Small intestine (tissue), 7 donors: ENCODE measurements at regions not wholly inside any gene's neighbourhood (a gene's known extent, or its start where the extent isn't known, plus 50 kb on each side); places are given as distances from the start of the nearest gene placed in this dataset.

Source experiments
- DNase-seq, 2 donors: peaks; one replicate each; pipeline versions ENCODE4 v3.0.0 to v3.0.0-alpha.2; 2013
- FAIRE-seq: peaks from 2 replicates; lab custom pipeline; 2012; peaks lifted over from hg19 to GRCh38; lab: Jason Lieb, UNC
- H3K27ac ChIP-seq, 3 donors: one replicate each; pipeline ENCODE4 v1.5.1; 2013; ENCODE audit warnings: low read length in 2 of 3, mild to moderate bottlenecking in 2 of 3, control low read depth in 1 of 3, inconsistent platforms in 1 of 3, low read depth in 1 of 3, moderate library complexity in 1 of 3
- H3K27me3 ChIP-seq, 3 donors: one replicate each; pipeline ENCODE4 v1.6.1; 2013; ENCODE audit warnings: low read length in 3 of 3, inconsistent platforms in 1 of 3; ENCODE audit not compliant: control insufficient read depth in 3 of 3, insufficient read depth in 3 of 3
- H3K36me3 ChIP-seq, 3 donors: one replicate each; pipeline ENCODE4 v1.6.1; 2013; ENCODE audit warnings: low read length in 3 of 3, inconsistent platforms in 1 of 3, low read depth in 1 of 3, mild to moderate bottlenecking in 1 of 3, moderate library complexity in 1 of 3; ENCODE audit not compliant: control insufficient read depth in 3 of 3, insufficient read depth in 2 of 3
- H3K4me1 ChIP-seq, 3 donors: one replicate each; pipeline ENCODE4 v1.6.1; 2013; ENCODE audit warnings: low read length in 2 of 3, inconsistent platforms in 1 of 3, low read depth in 1 of 3, mild to moderate bottlenecking in 1 of 3, moderate library complexity in 1 of 3; ENCODE audit not compliant: control insufficient read depth in 3 of 3, insufficient read depth in 2 of 3
- H3K4me3 ChIP-seq, 3 donors: one replicate each; pipeline ENCODE4 v1.5.1; 2013; ENCODE audit warnings: low read length in 3 of 3, control low read depth in 1 of 3, inconsistent platforms in 1 of 3, low read depth in 1 of 3, mild to moderate bottlenecking in 1 of 3, moderate library complexity in 1 of 3
- H3K9me3 ChIP-seq, 2 donors: one replicate each; pipeline ENCODE4 v1.6.1; 2013; ENCODE audit warnings: low read depth in 1 of 2, low read length in 1 of 2; ENCODE audit not compliant: control insufficient read depth in 2 of 2, insufficient read depth in 1 of 2
- WGBS, 3 donors: extraction: QIAGEN DNeasy Blood & Tissue Kit; methylation state at CpG; one replicate each; pipeline ENCODE4 v1.1.7; 2013; 5-methylcytosine and 5-hydroxymethylcytosine counted together
- donor health status: healthy with polysubstance abuse.
- donor health status: control.
- donor health status: control.
- donor health status: Bipolar disorder and iron deficiency.
- donor health status: healthy.

DNA sequence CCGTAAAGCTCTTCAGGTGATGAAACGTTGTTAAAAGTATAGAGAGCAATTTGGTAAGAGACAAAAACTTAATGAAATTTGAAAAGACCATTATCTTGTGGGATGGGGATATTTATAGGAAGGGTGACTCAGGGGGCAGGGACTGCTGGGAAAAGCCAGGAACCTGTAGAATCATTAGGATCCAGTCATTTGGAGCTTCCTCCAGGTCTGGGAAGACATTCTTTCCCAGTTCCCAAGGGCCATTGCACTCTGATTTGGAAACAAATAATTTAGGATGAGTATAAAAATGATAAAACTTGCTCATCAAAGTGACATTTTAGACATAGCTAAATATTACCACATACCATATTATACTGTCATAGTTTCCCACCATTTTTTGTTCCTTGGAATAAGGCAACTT, 143.9 kb downstream of the PFKFB3 start:
- peaks cover 0 to 6% of the 10 kb centered on the region in 2 donors for H3K9me3 ChIP-seq
- H3K4me1 ChIP-seq: peaks cover 0 to 2% (median 0%) of the 10 kb centered on the region in 3 donors
- no peak overlapping the region for H3K27ac ChIP-seq
- no peak overlapping the region for H3K4me3 ChIP-seq
- WGBS, 3 donors: 94 to 100% (median 96%) methylated on average over 2 of the region's 2 CpGs
- H3K27me3 ChIP-seq: no peaks in the 10 kb centered on the region
- H3K36me3 ChIP-seq: no peaks in the 10 kb centered on the region
- DNase-seq (no peak), FAIRE-seq (no peak)

DNA sequence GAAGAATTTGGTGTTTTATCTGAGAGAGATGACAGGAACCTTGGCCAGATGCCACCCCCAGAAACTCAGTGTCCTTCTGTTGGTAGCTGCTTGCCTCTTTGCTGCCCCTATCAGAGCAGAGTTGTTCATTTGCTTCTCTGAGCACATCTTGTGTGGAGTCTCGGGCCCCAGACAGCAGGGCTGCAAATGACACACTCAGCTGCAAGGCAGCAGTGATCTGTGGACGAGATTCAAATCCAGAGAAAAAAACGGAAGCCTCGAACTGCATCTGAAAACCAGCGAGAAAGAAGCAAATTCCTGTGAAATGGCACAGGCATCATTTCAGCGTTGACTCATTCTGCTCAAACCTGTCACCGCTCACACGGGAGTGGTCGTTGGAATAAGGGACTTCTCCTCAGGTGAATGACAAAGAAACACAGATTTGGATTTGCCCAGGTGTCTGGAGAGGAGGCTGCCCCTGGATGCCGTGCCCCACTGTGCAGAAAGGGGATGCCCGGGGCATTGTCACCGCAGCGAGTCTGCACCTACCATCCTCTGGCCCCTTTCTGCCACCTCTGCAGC, 144.7 kb downstream of the PFKFB3 start:
- Histone ChIP-seq H3K27ac (peak overlapping the region in 1 of 3 donors; percentile 37), H3K27me3 (no peaks in the 10 kb centered on the region), H3K9me3 (peaks cover 0 to 6% of the 10 kb centered on the region in 2 donors), H3K4me3 (no peak overlapping the region), H3K36me3 (no peaks in the 10 kb centered on the region), H3K4me1 (peaks cover 0 to 2% (median 0%) of the 10 kb centered on the region in 3 donors)
- 61 to 80% (median 73%) methylated on average over 13 of the region's 13 CpGs for WGBS, 3 donors
- FAIRE-seq: no peak
- no peak for DNase-seq

DNA sequence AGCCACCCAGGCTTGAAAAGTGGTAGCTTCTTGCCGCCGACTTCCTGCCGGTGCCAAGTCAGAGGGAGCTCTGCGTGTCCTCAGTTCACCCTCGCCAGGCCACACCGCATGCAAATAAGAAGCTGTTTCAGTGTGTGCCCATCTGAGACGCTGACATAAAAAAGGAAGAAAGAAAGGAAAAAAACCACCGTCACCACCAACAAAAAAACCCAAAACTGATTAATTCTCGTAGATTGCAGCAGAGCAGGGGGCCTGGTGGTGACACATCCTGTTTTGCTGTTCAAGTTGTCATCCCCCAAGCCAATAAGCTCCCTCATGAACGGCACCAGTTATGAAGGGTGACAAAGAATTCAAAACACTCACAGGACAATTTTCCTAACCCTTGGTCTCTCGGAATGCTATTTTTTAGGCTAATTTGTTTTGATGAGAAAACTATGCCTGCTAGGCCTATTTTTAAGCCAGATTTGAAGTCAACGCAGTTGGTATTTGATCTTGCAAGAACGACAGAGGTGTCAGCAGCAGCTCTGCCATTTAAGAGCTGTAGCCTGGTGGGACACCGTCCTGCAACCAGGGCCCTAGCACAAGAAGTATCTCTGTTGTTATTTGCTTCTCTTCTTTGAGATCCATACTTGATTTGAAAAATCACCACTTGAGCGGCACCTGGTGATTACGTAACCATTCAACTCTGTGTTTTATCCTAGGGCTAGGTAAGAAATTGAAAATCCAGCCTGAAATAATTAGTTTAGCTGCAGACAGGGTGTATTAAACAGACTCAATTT, 145.6 kb downstream of the PFKFB3 start:
- H3K27ac ChIP-seq: peak overlapping the region in 1 of 3 donors; percentile 66
- DNase-seq (peak in 1 of 2 donors; percentile 19), FAIRE-seq (no peak)

GRCh38 chr10:6349846-6350535, 147.3 kb downstream of the PFKFB3 start:
- WGBS, 3 donors: 94 to 97% (median 97%) methylated on average over 8 of the region's 8 CpGs
- DNase-seq (no peak), FAIRE-seq (no peak)

More for the DNA sequence above, 145.6 kb downstream of the PFKFB3 start:
- H3K4me3 ChIP-seq: no peak overlapping the region
- H3K36me3 ChIP-seq: no peaks in the 10 kb centered on the region
- H3K27me3 ChIP-seq: no peaks in the 10 kb centered on the region
- peaks cover 0 to 6% of the 10 kb centered on the region in 2 donors for H3K9me3 ChIP-seq
- 52 to 76% (median 64%) methylated on average over 16 of the region's 16 CpGs for WGBS, 3 donors
- peaks cover 0 to 2% (median 0%) of the 10 kb centered on the region in 3 donors for H3K4me1 ChIP-seq

DNA sequence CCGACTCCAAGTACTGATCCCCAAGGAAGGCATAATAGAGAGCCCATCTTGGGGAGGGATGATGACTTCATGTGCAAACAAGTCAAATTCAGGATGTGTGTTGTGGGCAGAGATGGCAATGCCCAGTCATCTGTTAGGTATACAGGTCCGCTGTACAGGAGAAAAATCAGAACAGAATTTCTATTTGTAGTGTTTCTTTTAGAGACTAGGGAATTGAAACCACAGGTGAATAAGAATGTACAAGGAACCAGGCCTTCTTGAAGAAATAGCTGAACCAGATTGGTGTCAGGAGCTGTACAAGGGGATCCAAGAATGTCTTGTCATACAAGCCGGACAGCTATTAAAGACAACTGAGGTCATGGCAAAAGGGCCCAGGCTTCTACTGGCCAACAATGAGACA, 147.9 kb downstream of the PFKFB3 start:
- no peaks in the 10 kb centered on the region for H3K27me3 ChIP-seq
- H3K4me1 ChIP-seq: peaks cover 0 to 2% (median 0%) of the 10 kb centered on the region in 3 donors
- H3K36me3 ChIP-seq: no peaks in the 10 kb centered on the region
- H3K4me3 ChIP-seq: no peak overlapping the region
- no peak overlapping the region for H3K27ac ChIP-seq
- peaks cover 0 to 5% of the 10 kb centered on the region in 2 donors for H3K9me3 ChIP-seq
- no peak for DNase-seq
- 93 to 97% (median 95%) methylated on average over 3 of the region's 3 CpGs for WGBS, 3 donors
- FAIRE-seq: no peak

More at GRCh38 chr10:6349846-6350535, 147.3 kb downstream of the PFKFB3 start:
- H3K27me3 ChIP-seq: no peaks in the 10 kb centered on the region
- H3K27ac ChIP-seq: no peak overlapping the region
- no peaks in the 10 kb centered on the region for H3K36me3 ChIP-seq
- no peak overlapping the region for H3K4me3 ChIP-seq
- H3K9me3 ChIP-seq: no peaks in the 10 kb centered on the region
- peaks cover 0 to 2% (median 0%) of the 10 kb centered on the region in 3 donors for H3K4me1 ChIP-seq

- Histone ChIP-seq H3K27me3 (no peaks in the 10 kb centered on the region), H3K4me1 (peaks cover 0 to 2% (median 0%) of the 10 kb centered on the region in 3 donors), H3K27ac (no peak overlapping the region), H3K4me3 (no peak overlapping the region), H3K9me3 (peaks cover 0 to 5% of the 10 kb centered on the region in 2 donors), H3K36me3 (no peaks in the 10 kb centered on the region)
- FAIRE-seq (no peak), DNase-seq (no peak)
- 79 to 85% (median 82%) methylated on average over 2 of the region's 2 CpGs for WGBS, 3 donors
These were observed 148.8 kb downstream of the PFKFB3 start for GRCh38 chr10:6351495-6351894.

DNA sequence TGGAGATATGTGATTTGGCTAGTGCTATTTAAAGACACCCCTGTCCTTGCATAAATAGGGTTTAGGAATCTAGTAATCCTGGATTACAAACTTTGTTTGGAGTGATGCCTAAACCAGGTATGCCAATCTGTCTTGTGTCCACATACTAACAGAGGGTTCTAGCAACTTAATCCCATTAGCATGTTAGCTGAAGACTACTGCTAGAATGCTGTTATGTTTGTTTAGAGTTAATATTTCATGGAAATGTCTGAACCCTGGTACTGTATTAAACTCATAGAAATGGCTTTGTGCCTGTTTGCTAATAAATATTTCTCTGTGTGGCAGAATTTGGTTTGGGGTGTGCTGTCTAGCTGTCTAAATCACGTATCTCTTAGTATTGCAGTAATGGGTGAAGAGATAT, 150.8 kb downstream of the PFKFB3 start:
- Histone ChIP-seq H3K4me1 (no peaks in the 10 kb centered on the region), H3K4me3 (no peak overlapping the region), H3K9me3 (peaks cover 0 to 5% of the 10 kb centered on the region in 2 donors), H3K27ac (no peak overlapping the region), H3K36me3 (no peaks in the 10 kb centered on the region), H3K27me3 (no peaks in the 10 kb centered on the region)
- DNase-seq (no peak), FAIRE-seq (no peak)
- 42 to 63% (median 59%) methylated on average over 1 of the region's 1 CpG for WGBS, 3 donors

DNA sequence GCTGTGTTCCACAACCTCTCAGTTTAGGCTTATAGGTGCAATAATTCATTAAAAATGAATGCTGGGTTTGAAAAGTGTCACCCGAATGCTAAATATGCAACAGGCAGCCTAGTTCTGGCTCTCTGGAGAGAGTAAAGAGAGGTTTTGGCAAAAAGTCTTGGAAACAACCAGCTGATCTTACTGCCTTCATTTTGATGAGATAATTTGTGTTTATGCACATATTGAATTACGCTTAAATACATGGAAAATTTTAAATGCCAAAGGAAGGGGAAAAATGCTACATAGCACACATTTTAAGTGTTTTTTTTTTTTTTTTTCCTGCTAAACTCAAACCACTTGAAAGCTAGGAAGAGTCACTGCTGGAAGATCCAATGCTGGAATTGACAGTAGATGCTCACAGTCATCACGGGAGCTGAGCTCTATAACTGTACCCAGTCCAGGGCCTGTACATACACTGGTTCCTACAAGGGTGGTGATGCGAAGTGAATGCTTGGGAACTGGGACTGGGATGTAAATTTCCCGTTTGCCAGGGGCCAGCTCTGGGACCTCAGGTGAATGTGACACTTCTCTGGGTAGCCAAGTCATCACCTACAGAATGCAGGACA, 151.5 kb downstream of the PFKFB3 start:
- H3K4me3 ChIP-seq: no peak overlapping the region
- H3K4me1 ChIP-seq: no peaks in the 10 kb centered on the region
- DNase-seq (no peak), FAIRE-seq (no peak)
- peaks cover 0 to 5% of the 10 kb centered on the region in 2 donors for H3K9me3 ChIP-seq
- no peak overlapping the region for H3K27ac ChIP-seq
- 85 to 91% (median 88%) methylated on average over 5 of the region's 5 CpGs for WGBS, 3 donors
- H3K36me3 ChIP-seq: no peaks in the 10 kb centered on the region
- no peaks in the 10 kb centered on the region for H3K27me3 ChIP-seq
